Uterus (tissue), 2 donors: ENCODE measurements at regions not wholly inside any gene's neighbourhood (a gene's known extent, or its start where the extent isn't known, plus 50 kb on each side); places are given as distances from the start of the nearest gene placed in this dataset.

Experiments used
- CTCF ChIP-seq, 4 experiments: fragments of 200-600 bp in 2 of 4; fragments of 450-650 bp in 2 of 4; sonication (generic) in 2 of 4; IDR thresholded peaks; one replicate each; pipeline ENCODE4 v1.5.1; 2016 to 2019; ENCODE audit warnings: antibody characterized with exemption in 4 of 4, mild to moderate bottlenecking in 2 of 4, moderate library complexity in 1 of 4
- POLR2A ChIP-seq, 2 donors: fragments of 450-650 bp; IDR thresholded peaks; one replicate each; pipeline ENCODE4 v1.6.1; 2016; ENCODE audit warnings: antibody characterized with exemption in 2 of 2, mild to moderate bottlenecking in 1 of 2, moderate library complexity in 1 of 2

DNA sequence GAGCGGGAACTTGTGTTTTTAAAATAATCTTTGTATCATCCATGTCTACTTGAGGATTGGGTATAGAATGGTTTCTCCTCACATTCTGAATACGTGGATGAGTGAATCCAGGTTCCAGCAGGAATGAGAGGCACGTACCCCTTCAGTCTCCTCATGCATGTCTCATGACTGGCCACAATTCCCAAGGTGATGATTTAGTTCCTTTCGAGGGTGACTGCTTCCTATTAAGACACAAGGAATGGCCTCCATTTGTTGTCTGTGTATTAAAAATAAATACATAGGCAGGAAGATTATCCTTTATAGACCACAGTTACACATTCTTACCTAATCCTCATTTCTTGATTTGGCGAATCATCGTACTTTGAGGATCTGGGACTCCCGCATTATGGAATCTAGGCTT is 217.0 kb upstream of the LRIG1 start:
- TF ChIP-seq CTCF (IDR thresholded peaks at IDR 0.05): no peak
- TF ChIP-seq POLR2A (IDR thresholded peaks at IDR 0.05): no peak
